A673 (cell line): ENCODE measurements at regions not wholly inside any gene's neighbourhood (a gene's known extent, or its start where the extent isn't known, plus 50 kb on each side); places are given as distances from the start of the nearest gene placed in this dataset.

Source experiments
- CTCF ChIP-seq: fragments of 300-800, 200-600 bp; sonication (generic); conservative IDR thresholded peaks from 2 replicates; pipeline ENCODE4 v1.5.1; 2017; ENCODE audit warnings: low read depth, mild to moderate bottlenecking, antibody characterized with exemption, low read length, moderate library complexity, mixed read lengths
- EZH2 ChIP-seq: fragments of 200-600 bp; sonication (generic); IDR thresholded peaks from 2 replicates; pipeline ENCODE4 v1.6.1; 2017; ENCODE audit warnings: borderline replicate concordance, low read depth, mild to moderate bottlenecking, mixed read lengths, antibody characterized with exemption, low read length; ENCODE audit not compliant: poor library complexity, severe bottlenecking

GRCh38 chr12:28066879-28067278 is 94.3 kb upstream of the PTHLH start:
- TF ChIP-seq CTCF (no peak), EZH2 (no peak)
